GM19438 (cell line): ENCODE measurements at regions not wholly inside any gene's neighbourhood (a gene's known extent, or its start where the extent isn't known, plus 50 kb on each side); places are given as distances from the start of the nearest gene placed in this dataset.
"Not testable (repeated sequence)": the region's sequence is repeated elsewhere in the genome, so short reads cannot be mapped to it uniquely, and the experiment has no call there.

Experiments used
- ATAC-seq: cut with Tn5 transposase; IDR thresholded peaks from one replicate; pipeline ENCODE4 v1.9.1; 2021; ENCODE audit warnings: low read depth; ENCODE audit not compliant: unreplicated experiment

- no peak for ATAC-seq
These were observed 204.9 kb upstream of the CTNND2 start for GRCh38 chr5:12109075-12109688.

- no peak for ATAC-seq
These were observed 197.9 kb upstream of the CTNND2 start for GRCh38 chr5:12102151-12102550.

DNA sequence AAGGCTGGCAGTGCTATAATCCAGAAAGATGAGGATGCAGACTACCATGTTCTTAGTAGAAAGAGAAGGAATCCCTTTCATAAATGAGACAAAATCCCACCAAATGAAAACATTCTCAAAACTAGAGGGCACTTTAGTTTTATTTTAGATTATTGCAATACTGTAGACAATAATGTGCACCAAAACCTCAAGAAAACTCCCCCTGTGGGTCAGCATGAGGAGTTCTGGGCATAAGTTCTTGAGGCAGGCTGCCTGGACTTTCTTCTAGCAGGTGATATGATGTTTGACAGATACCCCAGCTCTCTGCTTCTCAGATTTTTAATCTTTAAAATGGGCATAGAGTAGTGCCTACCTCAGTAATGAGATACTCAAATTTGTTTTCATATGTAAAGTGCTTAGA, 196.3 kb upstream of the CTNND2 start:
- ATAC-seq: no peak

DNA sequence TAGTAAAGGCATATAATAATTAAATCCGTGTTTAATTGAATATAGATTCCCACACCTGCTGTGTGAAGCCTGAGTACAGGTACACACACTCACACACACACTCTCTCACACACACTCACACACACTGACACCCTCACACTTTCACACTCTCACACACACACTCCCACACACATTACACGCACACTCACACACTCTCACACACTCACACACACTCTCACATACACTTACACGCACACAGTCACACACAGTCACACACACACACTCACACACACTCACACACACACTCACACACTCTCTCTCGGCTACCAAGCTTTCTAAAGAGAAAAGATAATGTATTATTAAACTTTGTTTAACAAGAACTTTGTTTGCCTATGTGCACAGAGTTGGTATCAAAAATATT, 195.1 kb upstream of the CTNND2 start:
- ATAC-seq: no peak

GRCh38 chr5:12095808-12096281, 191.6 kb upstream of the CTNND2 start:
- no peak for ATAC-seq

DNA sequence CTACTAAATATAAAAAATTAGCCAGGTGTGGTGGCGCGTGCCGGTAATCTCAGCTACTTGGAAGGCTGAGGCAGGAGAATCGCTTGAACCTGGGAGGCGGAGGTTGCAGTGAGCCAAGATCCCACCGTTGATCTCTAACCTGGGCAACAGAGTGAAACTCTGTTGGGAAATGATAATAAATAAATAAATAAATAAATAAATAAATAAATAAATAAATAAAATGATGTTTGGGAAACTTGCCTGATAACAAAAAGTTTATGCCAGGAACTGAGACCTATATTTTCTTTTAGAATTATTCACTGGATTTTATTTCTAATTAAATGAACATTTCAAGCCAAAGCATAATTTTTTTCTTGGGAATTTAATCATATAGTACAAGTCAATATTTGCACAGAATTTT, 189.3 kb upstream of the CTNND2 start:
- no peak for ATAC-seq

- ATAC-seq: no peak
These were observed 176.5 kb upstream of the CTNND2 start for GRCh38 chr5:12080761-12081160.

GRCh38 chr5:12078286-12078685, 174.0 kb upstream of the CTNND2 start:
- not testable (repeated sequence) for ATAC-seq

- ATAC-seq: no peak
These were observed 169.2 kb upstream of the CTNND2 start for GRCh38 chr5:12073426-12073825.

GRCh38 chr5:12072441-12072840, 168.2 kb upstream of the CTNND2 start:
- no peak for ATAC-seq

DNA sequence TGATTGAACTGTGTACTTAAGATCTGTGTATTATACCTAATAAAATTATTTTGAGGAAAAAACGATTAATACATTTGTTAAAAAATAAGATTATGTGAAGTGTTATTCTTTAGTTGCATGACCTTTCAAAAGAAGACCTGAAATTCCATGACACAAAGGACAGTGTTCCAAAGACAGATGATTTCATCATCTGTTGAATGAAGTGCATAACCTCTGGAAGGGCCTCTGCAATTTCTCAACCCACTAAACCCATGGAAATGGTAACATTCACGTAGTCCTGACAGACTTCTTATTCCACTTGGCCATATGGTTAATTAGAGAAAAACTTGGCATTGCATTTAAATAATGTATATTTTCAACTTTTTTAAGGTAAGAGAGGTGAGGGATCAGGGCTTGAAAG, 167.2 kb upstream of the CTNND2 start:
- ATAC-seq: no peak

DNA sequence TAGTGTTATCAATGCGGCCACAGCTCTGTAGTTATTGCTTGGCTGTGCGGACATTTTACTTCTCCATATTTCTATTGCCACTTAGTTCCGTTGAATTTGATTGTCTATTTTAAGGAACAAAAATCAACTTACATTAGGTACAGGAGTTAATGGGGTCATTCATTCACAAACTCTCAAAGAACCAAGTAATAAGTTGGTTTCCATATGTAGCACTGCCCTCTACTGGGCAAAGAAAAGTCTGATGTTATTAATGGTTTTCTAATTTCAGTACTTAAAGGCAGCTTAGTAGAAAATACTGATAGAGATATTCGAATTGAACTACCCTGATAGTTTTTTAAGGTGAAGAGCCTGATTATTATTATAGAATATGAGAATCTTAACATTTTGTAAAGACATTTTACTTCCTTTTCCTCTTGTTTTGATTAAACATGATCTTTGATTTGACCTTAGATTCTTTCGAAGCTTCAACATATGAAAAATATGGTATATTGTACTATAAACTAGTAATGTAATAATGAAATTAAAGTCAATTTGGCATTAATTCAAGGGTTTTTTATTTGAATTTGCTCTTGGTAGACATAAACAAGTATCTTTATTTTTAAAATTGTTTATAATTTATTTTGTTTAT, 119.5 kb upstream of the CTNND2 start:
- no peak for ATAC-seq

DNA sequence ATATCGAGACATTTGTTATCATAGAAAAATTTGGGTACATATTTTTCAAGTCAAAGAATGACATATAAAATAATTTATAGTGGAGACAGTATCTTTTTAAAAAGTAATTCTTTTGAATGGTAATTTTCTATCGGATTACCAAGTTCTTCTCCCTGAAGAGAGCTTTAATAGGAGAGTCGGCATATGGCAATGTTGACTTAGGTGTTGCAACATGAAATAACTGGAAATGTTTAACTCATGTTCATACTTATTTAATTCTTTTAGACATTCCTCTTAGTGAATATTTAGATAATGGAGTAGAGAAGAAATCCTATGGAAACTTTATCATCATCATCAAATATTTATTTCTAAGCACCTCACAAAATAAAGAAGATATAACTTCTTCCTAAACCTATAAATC, 118.2 kb upstream of the CTNND2 start:
- no peak for ATAC-seq

DNA sequence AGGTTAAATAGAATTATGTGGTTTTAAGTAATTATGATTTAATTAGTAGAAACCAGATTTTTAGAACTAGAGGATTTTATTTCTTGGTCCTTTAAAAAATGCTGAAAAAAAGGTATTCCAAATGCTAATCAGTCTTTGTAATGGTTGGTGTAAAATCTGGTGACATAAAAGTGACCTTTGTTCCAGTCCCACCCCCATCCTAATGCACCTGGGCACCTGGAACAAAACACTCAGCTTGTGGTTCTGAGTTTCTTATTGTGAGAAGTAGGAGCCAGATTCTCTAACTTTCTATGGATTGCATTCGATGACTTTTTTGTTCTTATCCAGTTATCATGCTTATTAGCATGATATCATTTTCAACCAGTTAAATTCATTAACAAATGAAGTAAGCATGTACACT, 115.1 kb upstream of the CTNND2 start:
- no peak for ATAC-seq

DNA sequence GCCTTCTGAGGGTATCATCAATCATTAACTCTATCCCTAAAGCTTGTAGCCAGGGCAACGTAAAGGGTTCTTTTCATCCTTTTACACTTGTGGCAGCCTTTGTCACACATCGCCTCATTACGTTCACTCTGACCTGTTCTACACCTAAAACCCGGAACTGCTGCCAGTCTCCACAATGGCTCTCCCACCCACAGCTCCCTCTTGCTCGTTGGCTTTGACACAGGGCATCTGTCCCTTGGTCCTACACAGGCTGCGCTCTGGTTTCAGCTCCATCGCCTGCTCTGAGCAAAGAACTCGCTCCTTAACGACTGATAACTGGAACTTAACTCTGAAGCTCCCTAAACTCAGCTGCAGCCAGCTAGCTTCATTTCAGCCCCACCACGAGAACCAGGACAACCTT, 112.8 kb upstream of the CTNND2 start:
- no peak for ATAC-seq

DNA sequence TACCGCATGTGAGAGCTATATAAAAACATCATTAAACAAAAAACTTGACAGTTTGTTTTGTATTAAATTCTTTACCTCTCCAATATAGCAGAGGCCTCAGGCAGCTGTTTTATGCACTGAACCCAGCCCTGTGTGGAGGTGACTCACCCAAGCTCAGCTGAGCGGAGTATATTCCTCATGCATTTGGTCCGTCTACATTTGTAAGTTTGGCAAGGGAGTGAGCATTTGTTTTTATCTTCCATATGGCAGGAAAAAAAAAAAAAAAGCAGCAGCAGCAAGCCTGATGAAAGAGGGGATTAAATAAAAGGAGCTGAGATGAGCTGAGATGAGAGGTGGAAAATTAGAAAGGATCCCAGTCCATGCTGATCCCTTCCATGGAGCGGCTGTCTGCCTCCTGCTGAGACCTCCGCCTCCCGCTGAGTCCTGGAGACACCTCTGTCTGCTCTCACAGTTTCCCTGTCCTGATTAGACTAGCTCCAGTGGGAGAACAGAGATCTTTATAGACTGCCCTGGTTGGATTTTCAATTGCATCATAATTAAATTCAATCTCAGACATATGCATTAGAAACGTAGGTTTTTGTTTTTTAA, 112.0 kb upstream of the CTNND2 start:
- no peak for ATAC-seq

DNA sequence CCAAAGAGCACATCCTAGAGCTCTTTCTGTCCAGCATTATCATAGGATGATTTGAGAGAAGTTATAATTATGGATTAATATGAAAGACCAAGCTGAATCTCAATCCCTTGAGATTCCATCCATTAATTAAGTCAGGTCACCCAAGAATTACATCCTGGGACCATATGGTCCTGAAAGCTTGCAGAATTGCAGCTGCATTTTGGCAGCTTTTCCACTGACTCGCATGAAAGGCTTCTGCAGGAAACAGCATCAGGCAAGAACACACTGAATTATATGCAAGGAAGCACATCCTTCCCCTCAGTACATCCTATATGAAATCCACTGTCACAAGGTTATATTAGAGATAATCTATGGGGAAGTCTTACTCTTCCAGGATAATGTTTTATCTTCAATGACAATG, 109.1 kb upstream of the CTNND2 start:
- no peak for ATAC-seq

- no peak for ATAC-seq
These were observed 99.4 kb upstream of the CTNND2 start for GRCh38 chr5:12003680-12004079.

GRCh38 chr5:11998397-11998796, 94.2 kb upstream of the CTNND2 start:
- ATAC-seq: no peak

- ATAC-seq: no peak
These were observed 93.7 kb upstream of the CTNND2 start for GRCh38 chr5:11997942-11998341.

- ATAC-seq: no peak
These were observed 88.3 kb upstream of the CTNND2 start for GRCh38 chr5:11992518-11992917.

GRCh38 chr5:11985993-11986392, 81.7 kb upstream of the CTNND2 start:
- ATAC-seq: no peak
